ENCODE measurements at regions not wholly inside any gene's neighbourhood (a gene's known extent, or its start where the extent isn't known, plus 50 kb on each side); places are given as distances from the start of the nearest gene placed in this dataset.

GRCh38 chr6:120869397-120869796, 464.9 kb downstream of the TBC1D32 start:
- DNase-seq (ENCODE audit: low spot score) (peak; percentile 18), ATAC-seq (peak; percentile 43; the same call in 1 of the 2 replicates)
- ChIA-PET CTCF (no interaction called here), POLR2A (no interaction called here)
- H3K36me3 Mint-ChIP-seq, result no peaks in the 10 kb centered on the region
- TF ChIP-seq ATF6 (CRISPR knock-in tag; IDR thresholded peaks at IDR 0.05) (no peak), ATF2 (CRISPR knock-in tag; IDR thresholded peaks at IDR 0.05; ENCODE audit: borderline replicate concordance, low read depth) (no peak), MAX (CRISPR knock-in tag; IDR thresholded peaks at IDR 0.05) (no peak), RORB (CRISPR knock-in tag; IDR thresholded peaks at IDR 0.05) (no peak), ZMAT4 (CRISPR knock-in tag; IDR thresholded peaks at IDR 0.05) (no peak), FOXK1 (CRISPR knock-in tag; IDR thresholded peaks at IDR 0.05) (no peak), CREB1 (CRISPR knock-in tag; IDR thresholded peaks at IDR 0.05) (no peak), TEAD1 (CRISPR knock-in tag; IDR thresholded peaks at IDR 0.05) (no peak), TEAD4 (CRISPR knock-in tag; IDR thresholded peaks at IDR 0.05) (no peak), HMGXB4 (CRISPR knock-in tag; IDR thresholded peaks at IDR 0.05) (no peak), STAT6 (CRISPR knock-in tag; conservative IDR thresholded peaks at IDR 0.05; ENCODE audit: low read depth) (no peak), E2F5 (CRISPR knock-in tag; IDR thresholded peaks at IDR 0.05) (no peak), ZNF425 (CRISPR knock-in tag; conservative IDR thresholded peaks at IDR 0.05) (no peak), ERG (CRISPR knock-in tag; IDR thresholded peaks at IDR 0.05) (no peak), E2F4 (CRISPR knock-in tag; IDR thresholded peaks at IDR 0.05; ENCODE audit: borderline replicate concordance, low read depth) (no peak), GRHL2 (CRISPR knock-in tag; IDR thresholded peaks at IDR 0.05; ENCODE audit: insufficient replicate concordance, severe bottlenecking) (no peak), ATF3 (CRISPR knock-in tag; conservative IDR thresholded peaks at IDR 0.05) (no peak)
- H3K4me1 Mint-ChIP-seq, result no peaks in the 10 kb centered on the region
- H3K27me3 Mint-ChIP-seq (ENCODE audit: low read depth), result no peaks in the 10 kb centered on the region
- H3K27ac Mint-ChIP-seq, result no peak overlapping the region
- peaks cover 3% of the 10 kb centered on the region; the same call in 1 of the 2 replicates for H3K9me3 Mint-ChIP-seq
- no peak overlapping the region for H3K4me3 Mint-ChIP-seq
